WTC11 (cell line): ENCODE measurements at regions not wholly inside any gene's neighbourhood (a gene's known extent, or its start where the extent isn't known, plus 50 kb on each side); places are given as distances from the start of the nearest gene placed in this dataset.

ENCODE experiments used
- ATAC-seq: fragments of 200-7000 bp; cut with Tn5 transposase; 2 replicates; pipeline ENCODE4 v1.10.0; 2021; ENCODE audit warnings: mild to moderate bottlenecking, moderate library complexity
- CTCF ChIA-PET: fragments of 300-600 bp; sonication (Branson Sonifier 250); formaldehyde crosslinking; loops from one replicate; lab custom pipeline; 2021; ENCODE audit warnings: antibody characterized with exemption; lab: Charles Lee
- POLR2A ChIA-PET: fragments of 350-600 bp; sonication (Branson Sonifier 250); formaldehyde crosslinking; loops from one replicate; lab custom pipeline; 2021; ENCODE audit warnings: antibody characterized with exemption; lab: Charles Lee
- DNase-seq: peaks from one replicate; pipeline ENCODE4 v3.0.0; 2021; ENCODE audit warnings: low spot score
- H3K27ac Mint-ChIP-seq: 2 replicates; pipeline ENCODE4 v1.8.0; 2021; ENCODE audit warnings: mixed read lengths
- H3K27me3 Mint-ChIP-seq: 2 replicates; pipeline ENCODE4 v1.8.0; 2021; ENCODE audit warnings: low read depth, mild to moderate bottlenecking, moderate library complexity, mixed read lengths
- H3K36me3 Mint-ChIP-seq: 2 replicates; pipeline ENCODE4 v1.8.0; 2021; ENCODE audit warnings: mixed read lengths
- H3K4me1 Mint-ChIP-seq: 2 replicates; pipeline ENCODE4 v1.8.0; 2022; ENCODE audit warnings: mixed read lengths
- H3K4me3 Mint-ChIP-seq: 2 replicates; pipeline ENCODE4 v1.8.0; 2021; ENCODE audit warnings: mild to moderate bottlenecking, moderate library complexity, mixed read lengths
- H3K9me3 Mint-ChIP-seq: 2 replicates; pipeline ENCODE4 v1.8.0; 2021; ENCODE audit warnings: mixed read lengths
- E2F4 ChIP-seq: sonication (generic); formaldehyde crosslinking; IDR thresholded peaks from 2 replicates; pipeline ENCODE4 v1.8.1; 2022; ENCODE audit warnings: low read depth, mild to moderate bottlenecking, moderate library complexity, missing genetic modification reagents, borderline replicate concordance
- JAZF1 ChIP-seq: fragments of 250-450 bp; sonication (Bioruptor Pico); IDR thresholded peaks from 2 replicates; pipeline ENCODE4 v1.9.0; 2021; ENCODE audit warnings: moderate library complexity, mild to moderate bottlenecking, inconsistent platforms
- MYBL2 ChIP-seq: sonication (generic); formaldehyde crosslinking; IDR thresholded peaks from 2 replicates; pipeline ENCODE4 v1.8.1; 2023; ENCODE audit warnings: mild to moderate bottlenecking, moderate library complexity, missing genetic modification reagents
- NFYB ChIP-seq: sonication (generic); formaldehyde crosslinking; conservative IDR thresholded peaks from 2 replicates; pipeline ENCODE4 v1.8.0; 2022; ENCODE audit warnings: low read depth, missing genetic modification reagents
- PRRX2 ChIP-seq: fragments of 250-450 bp; sonication (Bioruptor Pico); IDR thresholded peaks from 2 replicates; pipeline ENCODE4 v1.8.0; 2021; ENCODE audit warnings: mild to moderate bottlenecking
- USF2 ChIP-seq: sonication (generic); formaldehyde crosslinking; IDR thresholded peaks from 2 replicates; pipeline ENCODE4 v1.8.1; 2023; ENCODE audit warnings: mild to moderate bottlenecking, missing genetic modification reagents, moderate library complexity
- ZNF121 ChIP-seq: sonication (generic); formaldehyde crosslinking; IDR thresholded peaks from 2 replicates; pipeline ENCODE4 v1.8.0; 2023; ENCODE audit warnings: missing genetic modification reagents
- ZNF232 ChIP-seq: sonication (generic); formaldehyde crosslinking; IDR thresholded peaks from 2 replicates; pipeline ENCODE4 v1.8.0; 2022; ENCODE audit warnings: mild to moderate bottlenecking, missing genetic modification reagents
- ZNF317 ChIP-seq: sonication (generic); formaldehyde crosslinking; IDR thresholded peaks from 2 replicates; pipeline ENCODE4 v1.8.1; 2023; ENCODE audit warnings: low read depth, mild to moderate bottlenecking, moderate library complexity, missing genetic modification reagents, borderline replicate concordance
- ZNF423 ChIP-seq: fragments of 250-450 bp; sonication (Bioruptor Pico); IDR thresholded peaks from 2 replicates; pipeline ENCODE4 v2.1.2; 2022; ENCODE audit warnings: mild to moderate bottlenecking, moderate library complexity
- ZNF671 ChIP-seq: fragments of 250-450 bp; sonication (Bioruptor Pico); IDR thresholded peaks from 2 replicates; pipeline ENCODE4 v1.8.0; 2021; ENCODE audit warnings: mild to moderate bottlenecking
- TF ChIP-seq, protein P1 (sequence below): sonication (generic); formaldehyde crosslinking; IDR thresholded peaks from 2 replicates; pipeline ENCODE4 v1.8.1; 2022; ENCODE audit warnings: missing genetic modification reagents, borderline replicate concordance
- TF ChIP-seq, protein P2 (sequence below): sonication (generic); formaldehyde crosslinking; IDR thresholded peaks from 2 replicates; pipeline ENCODE4 v1.8.1; 2022; ENCODE audit warnings: low read depth, missing genetic modification reagents, borderline replicate concordance
- TF ChIP-seq, protein P3 (sequence below): sonication (generic); formaldehyde crosslinking; IDR thresholded peaks from 2 replicates; pipeline ENCODE4 v1.8.0; 2022; ENCODE audit warnings: mild to moderate bottlenecking, missing genetic modification reagents

DNA sequence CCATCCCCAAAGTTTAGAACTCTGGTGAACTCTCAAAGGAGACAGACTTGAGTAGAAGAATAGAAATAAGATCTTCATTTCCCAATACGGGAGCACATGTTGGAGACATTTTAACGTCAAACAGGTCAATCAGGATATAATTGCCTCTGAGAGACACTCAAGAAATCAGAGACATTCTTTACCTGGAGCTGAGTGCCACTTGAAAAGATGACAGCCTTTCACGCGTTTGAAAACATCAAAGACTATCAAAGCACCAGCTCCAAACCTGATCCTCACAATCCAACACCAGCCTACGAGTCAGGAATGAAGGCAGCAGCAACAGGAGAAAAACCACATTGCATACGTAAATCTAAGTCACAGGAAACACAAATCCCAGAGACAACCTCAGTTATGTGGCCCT, 571.5 kb upstream of the CDH4 start:
- no peak for DNase-seq
- H3K27ac Mint-ChIP-seq: no peak overlapping the region
- peaks cover 7% of the 10 kb centered on the region; the same call in 1 of the 2 replicates for H3K4me1 Mint-ChIP-seq
- peaks cover 18% of the 10 kb centered on the region for H3K9me3 Mint-ChIP-seq
- ATAC-seq: no peak
- ChIA-PET POLR2A (no interaction called here), CTCF (no interaction called here)
- TF ChIP-seq, protein P1, sequence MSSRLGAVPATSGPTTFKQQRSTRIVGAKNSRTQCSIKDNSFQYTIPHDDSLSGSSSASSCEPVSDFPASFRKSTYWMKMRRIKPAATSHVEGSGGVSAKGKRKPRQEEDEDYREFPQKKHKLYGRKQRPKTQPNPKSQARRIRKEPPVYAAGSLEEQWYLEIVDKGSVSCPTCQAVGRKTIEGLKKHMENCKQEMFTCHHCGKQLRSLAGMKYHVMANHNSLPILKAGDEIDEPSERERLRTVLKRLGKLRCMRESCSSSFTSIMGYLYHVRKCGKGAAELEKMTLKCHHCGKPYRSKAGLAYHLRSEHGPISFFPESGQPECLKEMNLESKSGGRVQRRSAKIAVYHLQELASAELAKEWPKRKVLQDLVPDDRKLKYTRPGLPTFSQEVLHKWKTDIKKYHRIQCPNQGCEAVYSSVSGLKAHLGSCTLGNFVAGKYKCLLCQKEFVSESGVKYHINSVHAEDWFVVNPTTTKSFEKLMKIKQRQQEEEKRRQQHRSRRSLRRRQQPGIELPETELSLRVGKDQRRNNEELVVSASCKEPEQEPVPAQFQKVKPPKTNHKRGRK (CRISPR knock-in tag): no peak
- TF ChIP-seq ZNF671 (CRISPR knock-in tag): no peak
- no peak overlapping the region for H3K4me3 Mint-ChIP-seq
- H3K27me3 Mint-ChIP-seq: peaks cover 19% of the 10 kb centered on the region
- H3K36me3 Mint-ChIP-seq: peaks cover 7% of the 10 kb centered on the region

DNA sequence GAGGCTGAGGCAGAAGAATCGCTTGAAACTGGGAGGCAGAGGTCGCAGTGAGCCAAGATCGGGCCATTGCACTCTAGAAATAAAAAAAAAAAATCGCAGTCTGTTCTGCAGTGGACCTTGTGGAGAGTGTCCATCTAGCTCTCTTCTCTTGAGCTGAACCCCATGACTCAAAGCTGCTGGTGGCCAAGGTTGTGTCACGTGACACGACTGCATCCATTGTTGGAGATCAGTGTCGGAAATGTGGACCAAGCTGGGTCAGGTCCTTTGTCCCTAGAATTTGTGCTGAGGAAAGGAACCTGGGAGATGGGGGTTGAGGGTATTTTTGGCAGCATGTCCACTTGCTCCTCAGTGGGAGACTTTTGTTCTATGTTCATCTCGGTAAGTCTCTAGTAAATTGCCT, 564.8 kb upstream of the CDH4 start:
- DNase-seq: no peak
- Mint-ChIP-seq H3K27me3 (peaks cover 12% of the 10 kb centered on the region), H3K4me1 (peaks cover 43% of the 10 kb centered on the region), H3K4me3 (no peak overlapping the region), H3K36me3 (peaks cover 17% of the 10 kb centered on the region), H3K27ac (no peak overlapping the region), H3K9me3 (peaks cover 19% of the 10 kb centered on the region; the same call in 1 of the 2 replicates)
- ChIA-PET POLR2A (no interaction called here), CTCF (no interaction called here)
- no peak for ATAC-seq
- TF ChIP-seq USF2 (0 out of 2 replicates have a peak, but pooled peaks have one; percentile 30), ZNF423 (CRISPR knock-in tag) (no peak)

DNA sequence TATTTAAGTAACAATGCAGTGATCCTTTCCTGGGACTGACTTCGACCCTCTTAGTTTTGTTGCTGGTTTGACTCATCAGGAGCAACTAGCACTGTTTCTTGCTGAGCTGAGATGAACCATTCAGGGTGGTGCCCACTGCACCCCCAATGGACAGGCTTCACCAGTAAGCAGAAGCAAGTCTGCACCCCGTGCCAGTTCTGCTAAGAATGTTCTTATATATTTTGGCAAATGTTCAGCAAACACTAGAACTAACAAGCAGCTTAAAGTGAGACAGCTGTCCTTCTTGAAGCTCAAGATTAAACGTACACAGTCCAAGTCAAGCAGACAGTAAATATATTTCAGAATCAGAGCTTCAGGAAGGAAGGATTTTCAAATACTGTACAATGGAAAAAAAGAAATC, 561.3 kb upstream of the CDH4 start:
- CTCF ChIA-PET: no interaction called here
- H3K9me3 Mint-ChIP-seq: peaks cover 19% of the 10 kb centered on the region; the same call in 1 of the 2 replicates
- peaks cover 12% of the 10 kb centered on the region for H3K27me3 Mint-ChIP-seq
- peaks cover 17% of the 10 kb centered on the region for H3K36me3 Mint-ChIP-seq
- H3K4me1 Mint-ChIP-seq: peaks cover 69% of the 10 kb centered on the region
- peak overlapping the region; percentile 83 for H3K27ac Mint-ChIP-seq
- H3K4me3 Mint-ChIP-seq: no peak overlapping the region
- POLR2A ChIA-PET: no interaction called here
- no peak for TF ChIP-seq ZNF317 (CRISPR knock-in tag)
- TF ChIP-seq PRRX2 (CRISPR knock-in tag): no peak
- no peak for TF ChIP-seq NFYB (CRISPR knock-in tag)
- TF ChIP-seq, protein P2, sequence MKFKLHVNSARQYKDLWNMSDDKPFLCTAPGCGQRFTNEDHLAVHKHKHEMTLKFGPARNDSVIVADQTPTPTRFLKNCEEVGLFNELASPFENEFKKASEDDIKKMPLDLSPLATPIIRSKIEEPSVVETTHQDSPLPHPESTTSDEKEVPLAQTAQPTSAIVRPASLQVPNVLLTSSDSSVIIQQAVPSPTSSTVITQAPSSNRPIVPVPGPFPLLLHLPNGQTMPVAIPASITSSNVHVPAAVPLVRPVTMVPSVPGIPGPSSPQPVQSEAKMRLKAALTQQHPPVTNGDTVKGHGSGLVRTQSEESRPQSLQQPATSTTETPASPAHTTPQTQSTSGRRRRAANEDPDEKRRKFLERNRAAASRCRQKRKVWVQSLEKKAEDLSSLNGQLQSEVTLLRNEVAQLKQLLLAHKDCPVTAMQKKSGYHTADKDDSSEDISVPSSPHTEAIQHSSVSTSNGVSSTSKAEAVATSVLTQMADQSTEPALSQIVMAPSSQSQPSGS (CRISPR knock-in tag): no peak
- no peak for TF ChIP-seq E2F4 (CRISPR knock-in tag)
- TF ChIP-seq ZNF121 (CRISPR knock-in tag): no peak
- TF ChIP-seq, protein P3, sequence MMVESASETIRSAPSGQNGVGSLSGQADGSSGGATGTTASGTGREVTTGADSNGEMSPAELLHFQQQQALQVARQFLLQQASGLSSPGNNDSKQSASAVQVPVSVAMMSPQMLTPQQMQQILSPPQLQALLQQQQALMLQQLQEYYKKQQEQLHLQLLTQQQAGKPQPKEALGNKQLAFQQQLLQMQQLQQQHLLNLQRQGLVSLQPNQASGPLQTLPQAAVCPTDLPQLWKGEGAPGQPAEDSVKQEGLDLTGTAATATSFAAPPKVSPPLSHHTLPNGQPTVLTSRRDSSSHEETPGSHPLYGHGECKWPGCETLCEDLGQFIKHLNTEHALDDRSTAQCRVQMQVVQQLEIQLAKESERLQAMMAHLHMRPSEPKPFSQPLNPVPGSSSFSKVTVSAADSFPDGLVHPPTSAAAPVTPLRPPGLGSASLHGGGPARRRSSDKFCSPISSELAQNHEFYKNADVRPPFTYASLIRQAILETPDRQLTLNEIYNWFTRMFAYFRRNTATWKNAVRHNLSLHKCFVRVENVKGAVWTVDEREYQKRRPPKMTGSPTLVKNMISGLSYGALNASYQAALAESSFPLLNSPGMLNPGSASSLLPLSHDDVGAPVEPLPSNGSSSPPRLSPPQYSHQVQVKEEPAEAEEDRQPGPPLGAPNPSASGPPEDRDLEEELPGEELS (CRISPR knock-in tag): no peak
- TF ChIP-seq JAZF1 (CRISPR knock-in tag): no peak
- TF ChIP-seq ZNF232: no peak
- no peak for TF ChIP-seq MYBL2 (CRISPR knock-in tag)
- ATAC-seq (no peak), DNase-seq (no peak)
